A673 (cell line): ENCODE measurements at regions not wholly inside any gene's neighbourhood (a gene's known extent, or its start where the extent isn't known, plus 50 kb on each side); places are given as distances from the start of the nearest gene placed in this dataset.

Experiments used
- BruUV-seq: library from RNA; stranded (reverse); fragments of 400-500 nt; replicated peaks from 2 replicates; lab custom pipeline; 2021; lab: Mats Ljungman, UMichigan
- CTCF ChIA-PET: fragments of 300-600 bp; sonication (Branson Sonifier 250); formaldehyde crosslinking; loops from one replicate; lab custom pipeline; 2022; ENCODE audit warnings: antibody characterized with exemption; lab: Charles Lee
- POLR2A ChIA-PET: fragments of 300-600 bp; sonication (Branson Sonifier 250); formaldehyde crosslinking; loops from one replicate; lab custom pipeline; 2022; ENCODE audit warnings: antibody characterized with exemption; ENCODE audit not compliant: low non-redundant PET; lab: Charles Lee
- DNase-seq: peaks from one replicate; pipeline ENCODE4 v3.0.0-alpha.2; 2015; ENCODE audit warnings: low spot score
- H3K27ac ChIP-seq: fragments of 200-600 bp; sonication (generic); 2 replicates; pipeline ENCODE4 v1.5.1; 2016; ENCODE audit warnings: mixed run types, low read depth, mild to moderate bottlenecking, mixed read lengths, antibody characterized with exemption, low read length; ENCODE audit not compliant: poor library complexity, severe bottlenecking
- H3K27me3 ChIP-seq: fragments of 200-600 bp; sonication (generic); replicated peaks from 2 replicates; pipeline ENCODE4 v1.6.1; 2017; ENCODE audit warnings: mixed run types, low read depth, mild to moderate bottlenecking, mixed read lengths, antibody characterized with exemption, low read length; ENCODE audit not compliant: insufficient read depth, poor library complexity
- H3K36me3 ChIP-seq: fragments of 200-600 bp; sonication (generic); 2 replicates; pipeline ENCODE4 v1.6.1; 2016; ENCODE audit warnings: mixed run types, mild to moderate bottlenecking, mixed read lengths, antibody characterized with exemption, low read length; ENCODE audit not compliant: insufficient read depth, poor library complexity, severe bottlenecking
- H3K4me1 ChIP-seq: fragments of 200-600 bp; sonication (generic); 2 replicates; pipeline ENCODE4 v1.6.1; 2017; ENCODE audit warnings: mixed run types, mild to moderate bottlenecking, mixed read lengths, antibody characterized with exemption, low read length; ENCODE audit not compliant: insufficient read depth, poor library complexity, severe bottlenecking
- H3K4me3 ChIP-seq: fragments of 200-600 bp; sonication (generic); 2 replicates; pipeline ENCODE4 v1.5.1; 2016; ENCODE audit warnings: low read depth, mixed run types, mild to moderate bottlenecking, mixed read lengths, low read length; ENCODE audit not compliant: poor library complexity, severe bottlenecking
- H3K9me3 ChIP-seq: fragments of 200-600 bp; sonication (generic); 2 replicates; pipeline ENCODE4 v1.6.1; 2016; ENCODE audit warnings: mixed run types, low read depth, mild to moderate bottlenecking, mixed read lengths, antibody characterized with exemption, low read length; ENCODE audit not compliant: poor library complexity, severe bottlenecking
- EZH2 ChIP-seq: fragments of 200-600 bp; sonication (generic); IDR thresholded peaks from 2 replicates; pipeline ENCODE4 v1.6.1; 2017; ENCODE audit warnings: borderline replicate concordance, low read depth, mild to moderate bottlenecking, mixed read lengths, antibody characterized with exemption, low read length; ENCODE audit not compliant: poor library complexity, severe bottlenecking
- intact Hi-C: fragments of 100-400 bp; cut with micrococcal nuclease; formaldehyde crosslinking; loops from one replicate; pipeline ENCODE4 v1.10.0; 2022; ENCODE audit not compliant: unreplicated experiment
- TF ChIP-seq, protein P1 (sequence below): fragments of 300-800, 200-600 bp; sonication (generic); conservative IDR thresholded peaks from 2 replicates; pipeline ENCODE4 v1.5.1; 2017; ENCODE audit warnings: low read depth, mild to moderate bottlenecking, antibody characterized with exemption, low read length, moderate library complexity, mixed read lengths

DNA sequence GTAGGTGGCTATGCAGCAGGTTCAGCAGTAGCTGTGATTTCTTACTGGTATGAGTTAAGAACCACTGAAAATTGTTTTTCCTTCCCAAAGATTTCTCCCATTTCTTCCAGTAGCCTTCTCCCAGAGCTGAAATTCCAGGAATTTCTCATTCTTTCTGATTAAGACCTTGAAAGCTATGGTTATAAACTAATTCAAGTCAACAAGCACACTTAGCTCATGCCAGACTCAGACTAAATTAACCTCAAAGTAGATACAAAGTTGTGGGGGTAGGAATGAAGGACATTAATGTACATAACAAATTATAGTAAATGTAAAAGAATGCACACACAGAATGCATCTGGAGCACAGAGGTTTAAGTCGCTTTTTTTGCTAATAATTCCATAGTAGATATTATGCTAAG lies 103.6 kb upstream of the SOX11 start:
- no peak for TF ChIP-seq EZH2
- TF ChIP-seq, protein P1, sequence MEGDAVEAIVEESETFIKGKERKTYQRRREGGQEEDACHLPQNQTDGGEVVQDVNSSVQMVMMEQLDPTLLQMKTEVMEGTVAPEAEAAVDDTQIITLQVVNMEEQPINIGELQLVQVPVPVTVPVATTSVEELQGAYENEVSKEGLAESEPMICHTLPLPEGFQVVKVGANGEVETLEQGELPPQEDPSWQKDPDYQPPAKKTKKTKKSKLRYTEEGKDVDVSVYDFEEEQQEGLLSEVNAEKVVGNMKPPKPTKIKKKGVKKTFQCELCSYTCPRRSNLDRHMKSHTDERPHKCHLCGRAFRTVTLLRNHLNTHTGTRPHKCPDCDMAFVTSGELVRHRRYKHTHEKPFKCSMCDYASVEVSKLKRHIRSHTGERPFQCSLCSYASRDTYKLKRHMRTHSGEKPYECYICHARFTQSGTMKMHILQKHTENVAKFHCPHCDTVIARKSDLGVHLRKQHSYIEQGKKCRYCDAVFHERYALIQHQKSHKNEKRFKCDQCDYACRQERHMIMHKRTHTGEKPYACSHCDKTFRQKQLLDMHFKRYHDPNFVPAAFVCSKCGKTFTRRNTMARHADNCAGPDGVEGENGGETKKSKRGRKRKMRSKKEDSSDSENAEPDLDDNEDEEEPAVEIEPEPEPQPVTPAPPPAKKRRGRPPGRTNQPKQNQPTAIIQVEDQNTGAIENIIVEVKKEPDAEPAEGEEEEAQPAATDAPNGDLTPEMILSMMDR: no peak
- intact Hi-C loops: no loop called here
- Histone ChIP-seq H3K4me1 (no peaks in the 10 kb centered on the region), H3K4me3 (no peak overlapping the region), H3K9me3 (no peaks in the 10 kb centered on the region), H3K27me3 (no peaks in the 10 kb centered on the region), H3K27ac (no peak overlapping the region), H3K36me3 (no peaks in the 10 kb centered on the region)
- POLR2A ChIA-PET: no interaction called here
- DNase-seq: no peak
- CTCF ChIA-PET: no interaction called here
- no TSS peak for BruUV-seq

DNA sequence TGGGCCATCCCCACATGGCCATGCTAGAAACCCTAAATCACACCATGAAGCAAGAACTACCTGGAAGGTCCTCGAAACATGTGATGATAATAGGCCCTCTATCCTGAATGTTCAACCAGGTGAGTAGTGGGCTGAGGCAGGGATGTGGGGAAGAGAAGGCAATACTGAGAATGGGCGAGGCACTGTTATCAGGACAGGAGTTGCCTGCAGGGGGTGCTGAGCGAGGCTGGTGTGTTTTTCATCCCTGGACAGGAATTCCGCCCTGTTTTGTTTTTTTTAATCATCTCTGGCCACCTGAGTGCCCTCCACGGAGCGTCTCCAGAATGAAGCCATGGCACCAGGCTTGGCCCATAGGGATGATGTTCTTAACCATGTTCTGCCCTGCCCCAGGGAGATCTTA lies 103.0 kb upstream of the SOX11 start:
- intact Hi-C loops: no loop called here
- DNase-seq: no peak
- ChIA-PET POLR2A (no interaction called here), CTCF (no interaction called here)
- Histone ChIP-seq H3K4me1 (peaks cover 1% of the 10 kb centered on the region), H3K9me3 (no peaks in the 10 kb centered on the region), H3K4me3 (no peak overlapping the region), H3K27ac (no peak overlapping the region), H3K27me3 (no peaks in the 10 kb centered on the region), H3K36me3 (no peaks in the 10 kb centered on the region)
- BruUV-seq: no TSS peak
- TF ChIP-seq EZH2: no peak

DNA sequence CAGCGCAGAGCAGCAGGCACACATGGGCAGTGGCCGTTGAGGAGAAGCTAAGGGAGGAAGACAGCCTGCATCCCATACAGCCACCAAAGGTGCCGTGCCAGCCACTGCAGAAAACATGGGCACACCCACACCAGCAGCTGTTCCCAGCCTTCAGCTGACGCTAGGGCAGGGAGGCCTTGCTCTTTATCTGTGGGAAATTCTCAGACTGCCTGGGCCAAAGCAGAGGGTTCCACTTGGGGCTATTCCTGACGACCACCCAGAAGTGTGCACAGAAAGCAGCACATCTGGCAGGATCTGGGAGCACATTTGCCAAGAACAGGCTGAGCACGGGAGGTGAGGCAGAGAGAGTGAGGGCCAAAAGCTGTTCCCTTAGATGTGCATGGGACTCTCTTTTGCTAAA lies 101.3 kb upstream of the SOX11 start:
- intact Hi-C loops: no loop called here
- H3K27me3 ChIP-seq: no peaks in the 10 kb centered on the region
- CTCF ChIA-PET: no interaction called here
- H3K4me3 ChIP-seq: no peak overlapping the region
- H3K4me1 ChIP-seq: peaks cover 6% of the 10 kb centered on the region
- no peaks in the 10 kb centered on the region for H3K36me3 ChIP-seq
- POLR2A ChIA-PET: no interaction called here
- no peak for DNase-seq
- no peaks in the 10 kb centered on the region for H3K9me3 ChIP-seq
- no TSS peak for BruUV-seq
- H3K27ac ChIP-seq: no peak overlapping the region
- TF ChIP-seq, protein P1: no peak
- TF ChIP-seq EZH2: no peak

DNA sequence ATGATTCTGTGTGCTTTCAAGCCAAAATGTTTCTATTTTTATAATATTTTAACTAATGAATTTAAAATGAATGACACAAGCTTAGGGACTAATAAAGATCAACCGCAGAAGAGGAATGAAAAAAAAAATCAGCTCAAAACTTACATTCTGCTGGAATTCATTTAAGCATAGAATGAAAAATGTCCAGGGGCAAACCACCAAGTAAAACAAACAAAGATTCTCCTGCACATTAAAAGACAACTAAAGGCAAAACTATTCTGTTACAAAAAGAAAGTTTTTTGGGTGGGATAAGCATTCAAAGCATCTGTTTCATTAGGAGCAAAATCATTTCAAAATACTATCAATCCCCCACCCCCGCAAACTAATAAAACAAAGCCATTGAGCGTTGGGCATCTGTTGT lies 99.3 kb upstream of the SOX11 start:
- POLR2A ChIA-PET: no interaction called here
- DNase-seq: no peak
- no peak overlapping the region for H3K27ac ChIP-seq

More for the DNA sequence above, 99.3 kb upstream of the SOX11 start:
- Histone ChIP-seq H3K9me3 (no peaks in the 10 kb centered on the region), H3K4me1 (peaks cover 22% of the 10 kb centered on the region), H3K27me3 (no peaks in the 10 kb centered on the region), H3K4me3 (no peak overlapping the region), H3K36me3 (no peaks in the 10 kb centered on the region)
- no TSS peak for BruUV-seq
- TF ChIP-seq, protein P1: no peak
- TF ChIP-seq EZH2: no peak
- CTCF ChIA-PET: no interaction called here
- intact Hi-C loops: no loop called here
